ENCODE measurements at regions not wholly inside any gene's neighbourhood (a gene's known extent, or its start where the extent isn't known, plus 50 kb on each side); places are given as distances from the start of the nearest gene placed in this dataset.

- Histone ChIP-seq H3K4me1 (ENCODE audit: control insufficient read depth, insufficient read depth, low read length) (no peaks in the 10 kb centered on the region), H3K9ac (ENCODE audit: low read depth, low read length) (no peak overlapping the region), H3K79me1 (ENCODE audit: low read depth in 1 of 2, low read length in 2 of 2) (no peaks in the 10 kb centered on the region), H3K27ac (ENCODE audit: insufficient read depth, low read length) (no peak overlapping the region), H2BK5ac (ENCODE audit: low read depth, low read length, poor library complexity, severe bottlenecking) (no peak overlapping the region), H3K4me3 (ENCODE audit: insufficient read depth, low read depth, low read length) (no peak overlapping the region), H3K4ac (ENCODE audit: low read depth, low read length) (no peak overlapping the region), H3K14ac (replicated peaks; ENCODE audit: low read depth, low read length) (no peak overlapping the region), H3K9me3 (ENCODE audit: control insufficient read depth, insufficient read depth, low read length) (no peaks in the 10 kb centered on the region; the same call in 1 of the 2 replicates), H3K36me3 (ENCODE audit: control insufficient read depth, insufficient read depth, low read length) (no peaks in the 10 kb centered on the region), H2AK5ac (ENCODE audit: low read depth, low read length) (no peak overlapping the region), H4K20me1 (ENCODE audit: insufficient read depth, low read length) (no peaks in the 10 kb centered on the region), H3K4me2 (ENCODE audit: low read depth, low read length) (no peak overlapping the region), H4K8ac (ENCODE audit: low read depth in 2 of 2, low read length in 2 of 2) (no peak overlapping the region), H2BK120ac (ENCODE audit: low read depth, low read length) (no peak overlapping the region), H3K9me1 (ENCODE audit: insufficient read depth, low read length) (no peaks in the 10 kb centered on the region), H3K18ac (ENCODE audit: low read depth, low read length) (no peak overlapping the region), H2BK15ac (ENCODE audit: low read depth, low read length) (no peak overlapping the region), H2AK9ac (replicated peaks; ENCODE audit: low read depth, low read length, poor library complexity) (no peak overlapping the region), H4K91ac (ENCODE audit: insufficient read depth, low read depth, low read length) (no peak overlapping the region), H2BK20ac (ENCODE audit: low read depth, low read length) (no peak overlapping the region), H3K27me3 (ENCODE audit: control insufficient read depth, insufficient read depth, low read length) (no peaks in the 10 kb centered on the region), H4K5ac (ENCODE audit: low read depth, low read length) (no peak overlapping the region), H3K56ac (ENCODE audit: extremely low read depth, insufficient read depth, low read length) (no peak overlapping the region), H2AFZ (replicated peaks; ENCODE audit: low read length, poor library complexity) (no peak overlapping the region), H3K23ac (ENCODE audit: low read depth, low read length) (no peak overlapping the region)
- no TSS peak for BruUV-seq (replicated peaks)
- dilution Hi-C loops (cut with HindIII; ENCODE audit: low sequenced_read_pairs, unreplicated experiment) (no loop called here), intact Hi-C loops (cut with micrococcal nuclease) (no loop called here), in situ Hi-C loops (cut with MboI; ENCODE audit: low sequenced_read_pairs) (no loop called here)
- ChIA-PET POLR2A (ENCODE audit: unreplicated experiment) (no interaction called here), CTCF (interaction anchor here (1.2 kb wide), 1 partner anchor 8 kb away, joined by 3 read pairs; no protein-coding TSS in a partner anchor)
- ATAC-seq (ENCODE audit: low read depth) = no peak
- TF ChIP-seq BHLHE40 (IDR thresholded peaks at IDR 0.05; ENCODE audit: low read depth, low read length) = no peak
- no peak for TF ChIP-seq CTCF (conservative IDR thresholded peaks at IDR 0.05; ENCODE audit: low read depth, low read length)
- TF ChIP-seq CHD1 (IDR thresholded peaks at IDR 0.05; ENCODE audit: low read depth, low read length) = no peak
- no peak for TF ChIP-seq RAD21 (IDR thresholded peaks at IDR 0.05; ENCODE audit: low read length)
- TF ChIP-seq FOS (IDR thresholded peaks at IDR 0.05; ENCODE audit: low read depth, low read length) = no peak
- TF ChIP-seq CEBPB (IDR thresholded peaks at IDR 0.05; ENCODE audit: low read depth, low read length) = no peak
- TF ChIP-seq SMC3 (IDR thresholded peaks at IDR 0.05; ENCODE audit: low read depth, low read length) = no peak
- DNase-seq = no peak
Observed at GRCh38 chr5:93978222-93978621, 236.8 kb upstream of the POU5F2 start.
